Right ventricle myocardium inferior (tissue), 1 donor: ENCODE measurements at regions not wholly inside any gene's neighbourhood (a gene's known extent, or its start where the extent isn't known, plus 50 kb on each side); places are given as distances from the start of the nearest gene placed in this dataset.

ENCODE experiments used
- ATAC-seq: fragments of 200-7000 bp; cut with Tn5 transposase; one replicate; pipeline ENCODE4 v1.9.1; 2020; ENCODE audit warnings: mild to moderate bottlenecking, moderate library complexity
- DNase-seq: peaks from one replicate; pipeline ENCODE4 v3.0.0; 2021; ENCODE audit errors: missing footprints
- intact Hi-C: fragments of 100-400 bp; cut with DNase I; formaldehyde crosslinking; loops from one replicate; pipeline ENCODE4 v1.11.0; 2022
- donor health status: DM: no; HTN: yes; CAD: no; lungs with severe emphysema.

- no peak for ATAC-seq
- intact Hi-C loops: no loop called here
- no peak for DNase-seq
Measured at GRCh38 chr13:73922493-73923393, 211.5 kb downstream of the KLF12 start.

- intact Hi-C loops: no loop called here
- ATAC-seq: no peak
- no peak for DNase-seq
Measured at GRCh38 chr13:73918691-73919090, 215.5 kb downstream of the KLF12 start.

- intact Hi-C loops: no loop called here
- no peak for ATAC-seq
- DNase-seq: no peak
Measured at GRCh38 chr13:73913751-73914518, 220.3 kb downstream of the KLF12 start.

GRCh38 chr13:73913079-73913740 is 221.0 kb downstream of the KLF12 start:
- no peak for DNase-seq
- peak; percentile 46 for ATAC-seq
- intact Hi-C loops: no loop called here

GRCh38 chr13:73911361-73911760 is 222.8 kb downstream of the KLF12 start:
- ATAC-seq: no peak
- intact Hi-C loops: no loop called here
- no peak for DNase-seq

- no peak for ATAC-seq
- intact Hi-C loops: no loop called here
- no peak for DNase-seq
Measured at GRCh38 chr13:73910733-73911132, 223.5 kb downstream of the KLF12 start.

- intact Hi-C loops: no loop called here
- DNase-seq (no peak), ATAC-seq (no peak)
Measured at GRCh38 chr13:73908809-73909208, 225.4 kb downstream of the KLF12 start.

- ATAC-seq (no peak), DNase-seq (no peak)
- intact Hi-C loops: no loop called here
Measured at GRCh38 chr13:73904625-73905024, 229.6 kb downstream of the KLF12 start.

- DNase-seq (no peak), ATAC-seq (no peak)
- intact Hi-C loops: no loop called here
Measured at GRCh38 chr13:73903561-73903960, 230.6 kb downstream of the KLF12 start.

- DNase-seq (no peak), ATAC-seq (no peak)
Measured at GRCh38 chr13:73902847-73903246, 231.4 kb downstream of the KLF12 start.

GRCh38 chr13:73902296-73902695 is 231.9 kb downstream of the KLF12 start:
- intact Hi-C loops: no loop called here
- DNase-seq (no peak), ATAC-seq (no peak)

More at GRCh38 chr13:73902847-73903246, 231.4 kb downstream of the KLF12 start:
- intact Hi-C loops: no loop called here

GRCh38 chr13:73901324-73902068 is 232.7 kb downstream of the KLF12 start:
- DNase-seq (no peak), ATAC-seq (no peak)
- intact Hi-C loops: no loop called here

GRCh38 chr13:73900591-73900990 is 233.6 kb downstream of the KLF12 start:
- ATAC-seq (no peak), DNase-seq (no peak)
- intact Hi-C loops: no loop called here

GRCh38 chr13:73898899-73899298 is 235.3 kb downstream of the KLF12 start:
- DNase-seq: no peak
- intact Hi-C loops: no loop called here

GRCh38 chr13:73898276-73898675 is 235.9 kb downstream of the KLF12 start:
- DNase-seq: no peak
- intact Hi-C loops: no loop called here
- ATAC-seq: no peak

More at GRCh38 chr13:73898899-73899298, 235.3 kb downstream of the KLF12 start:
- ATAC-seq: no peak

- DNase-seq: no peak
- intact Hi-C loops: no loop called here
Measured at GRCh38 chr13:73894995-73895571, 239.1 kb downstream of the KLF12 start.

GRCh38 chr13:73893833-73894232 is 240.4 kb downstream of the KLF12 start:
- intact Hi-C loops: no loop called here
- ATAC-seq (no peak), DNase-seq (no peak)

More at GRCh38 chr13:73894995-73895571, 239.1 kb downstream of the KLF12 start:
- no peak for ATAC-seq

- DNase-seq (no peak), ATAC-seq (no peak)
- intact Hi-C loops: no loop called here
Measured at GRCh38 chr13:73891805-73892204, 242.4 kb downstream of the KLF12 start.
